NOMO-1 treated with DMSO at 0.1 percent for 48 hours (cell line): ENCODE measurements at regions not wholly inside any gene's neighbourhood (a gene's known extent, or its start where the extent isn't known, plus 50 kb on each side); places are given as distances from the start of the nearest gene placed in this dataset.
"Not testable (repeated sequence)": the region's sequence is repeated elsewhere in the genome, so short reads cannot be mapped to it uniquely, and the experiment has no call there.

ENCODE experiments used
- DNase-seq: peaks from one replicate; lab custom pipeline; 2025; ENCODE audit not compliant: unreplicated experiment; lab: John Stamatoyannopoulos, UW

- no peak for DNase-seq
These were observed 764.1 kb downstream of the STIM2 start for GRCh38 chr4:27624749-27625148.

GRCh38 chr4:27628609-27629008, 768.0 kb downstream of the STIM2 start:
- DNase-seq: no peak

- DNase-seq: no peak
These were observed 769.0 kb downstream of the STIM2 start for GRCh38 chr4:27629532-27630225.

- DNase-seq: no peak
These were observed 775.6 kb downstream of the STIM2 start for GRCh38 chr4:27635936-27636913.

- no peak for DNase-seq
These were observed 777.7 kb downstream of the STIM2 start for GRCh38 chr4:27638163-27638915.

- DNase-seq: no peak
These were observed 782.5 kb downstream of the STIM2 start for GRCh38 chr4:27643101-27643500.

- no peak for DNase-seq
These were observed 787.8 kb downstream of the STIM2 start for GRCh38 chr4:27648416-27648815.

GRCh38 chr4:27662426-27662825, 801.8 kb downstream of the STIM2 start:
- no peak for DNase-seq

- DNase-seq: no peak
These were observed 806.3 kb downstream of the STIM2 start for GRCh38 chr4:27666943-27667342.

GRCh38 chr4:27668001-27668400, 807.4 kb downstream of the STIM2 start:
- DNase-seq: no peak

- DNase-seq: no peak
These were observed 817.4 kb downstream of the STIM2 start for GRCh38 chr4:27678027-27678426.

- peak; percentile 35 for DNase-seq
These were observed 824.0 kb downstream of the STIM2 start for GRCh38 chr4:27684610-27685011.

GRCh38 chr4:27685091-27685490, 824.5 kb downstream of the STIM2 start:
- no peak for DNase-seq

- DNase-seq: no peak
These were observed 825.3 kb downstream of the STIM2 start for GRCh38 chr4:27685947-27686346.

- DNase-seq: peak; percentile 27
These were observed 831.5 kb downstream of the STIM2 start for GRCh38 chr4:27692158-27692557.

- no peak for DNase-seq
These were observed 832.4 kb downstream of the STIM2 start for GRCh38 chr4:27692868-27693634.

GRCh38 chr4:27696257-27696656, 835.6 kb downstream of the STIM2 start:
- not testable (repeated sequence) for DNase-seq

GRCh38 chr4:27701606-27702005, 841.0 kb downstream of the STIM2 start:
- DNase-seq: no peak

GRCh38 chr4:27702730-27703431, 842.2 kb downstream of the STIM2 start:
- DNase-seq: no peak

GRCh38 chr4:27703771-27704170, 843.1 kb downstream of the STIM2 start:
- no peak for DNase-seq
